ENCODE measurements at regions not wholly inside any gene's neighbourhood (a gene's known extent, or its start where the extent isn't known, plus 50 kb on each side); places are given as distances from the start of the nearest gene placed in this dataset.

- TF ChIP-seq, protein P1, sequence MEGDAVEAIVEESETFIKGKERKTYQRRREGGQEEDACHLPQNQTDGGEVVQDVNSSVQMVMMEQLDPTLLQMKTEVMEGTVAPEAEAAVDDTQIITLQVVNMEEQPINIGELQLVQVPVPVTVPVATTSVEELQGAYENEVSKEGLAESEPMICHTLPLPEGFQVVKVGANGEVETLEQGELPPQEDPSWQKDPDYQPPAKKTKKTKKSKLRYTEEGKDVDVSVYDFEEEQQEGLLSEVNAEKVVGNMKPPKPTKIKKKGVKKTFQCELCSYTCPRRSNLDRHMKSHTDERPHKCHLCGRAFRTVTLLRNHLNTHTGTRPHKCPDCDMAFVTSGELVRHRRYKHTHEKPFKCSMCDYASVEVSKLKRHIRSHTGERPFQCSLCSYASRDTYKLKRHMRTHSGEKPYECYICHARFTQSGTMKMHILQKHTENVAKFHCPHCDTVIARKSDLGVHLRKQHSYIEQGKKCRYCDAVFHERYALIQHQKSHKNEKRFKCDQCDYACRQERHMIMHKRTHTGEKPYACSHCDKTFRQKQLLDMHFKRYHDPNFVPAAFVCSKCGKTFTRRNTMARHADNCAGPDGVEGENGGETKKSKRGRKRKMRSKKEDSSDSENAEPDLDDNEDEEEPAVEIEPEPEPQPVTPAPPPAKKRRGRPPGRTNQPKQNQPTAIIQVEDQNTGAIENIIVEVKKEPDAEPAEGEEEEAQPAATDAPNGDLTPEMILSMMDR (IDR thresholded peaks at IDR 0.05): no peak
- TF ChIP-seq RAD21 (conservative IDR thresholded peaks at IDR 0.05 in 1 of 2, IDR thresholded peaks at IDR 0.05 in 1 of 2) (no peak), POLR2A (IDR thresholded peaks at IDR 0.05; ENCODE audit: low read length) (no peak), EP300 (IDR thresholded peaks at IDR 0.05) (no peak), MYC (IDR thresholded peaks at IDR 0.05; ENCODE audit: borderline replicate concordance, low read length) (no peak), MAX (IDR thresholded peaks at IDR 0.05) (no peak), ZC3H11A (IDR thresholded peaks at IDR 0.05) (no peak), HDAC2 (IDR thresholded peaks at IDR 0.05) (no peak), HOXA7 (CRISPR knock-in tag; IDR thresholded peaks at IDR 0.05) (no peak), CEBPB (IDR thresholded peaks at IDR 0.05) (no peak)
- TF ChIP-seq, protein P2, sequence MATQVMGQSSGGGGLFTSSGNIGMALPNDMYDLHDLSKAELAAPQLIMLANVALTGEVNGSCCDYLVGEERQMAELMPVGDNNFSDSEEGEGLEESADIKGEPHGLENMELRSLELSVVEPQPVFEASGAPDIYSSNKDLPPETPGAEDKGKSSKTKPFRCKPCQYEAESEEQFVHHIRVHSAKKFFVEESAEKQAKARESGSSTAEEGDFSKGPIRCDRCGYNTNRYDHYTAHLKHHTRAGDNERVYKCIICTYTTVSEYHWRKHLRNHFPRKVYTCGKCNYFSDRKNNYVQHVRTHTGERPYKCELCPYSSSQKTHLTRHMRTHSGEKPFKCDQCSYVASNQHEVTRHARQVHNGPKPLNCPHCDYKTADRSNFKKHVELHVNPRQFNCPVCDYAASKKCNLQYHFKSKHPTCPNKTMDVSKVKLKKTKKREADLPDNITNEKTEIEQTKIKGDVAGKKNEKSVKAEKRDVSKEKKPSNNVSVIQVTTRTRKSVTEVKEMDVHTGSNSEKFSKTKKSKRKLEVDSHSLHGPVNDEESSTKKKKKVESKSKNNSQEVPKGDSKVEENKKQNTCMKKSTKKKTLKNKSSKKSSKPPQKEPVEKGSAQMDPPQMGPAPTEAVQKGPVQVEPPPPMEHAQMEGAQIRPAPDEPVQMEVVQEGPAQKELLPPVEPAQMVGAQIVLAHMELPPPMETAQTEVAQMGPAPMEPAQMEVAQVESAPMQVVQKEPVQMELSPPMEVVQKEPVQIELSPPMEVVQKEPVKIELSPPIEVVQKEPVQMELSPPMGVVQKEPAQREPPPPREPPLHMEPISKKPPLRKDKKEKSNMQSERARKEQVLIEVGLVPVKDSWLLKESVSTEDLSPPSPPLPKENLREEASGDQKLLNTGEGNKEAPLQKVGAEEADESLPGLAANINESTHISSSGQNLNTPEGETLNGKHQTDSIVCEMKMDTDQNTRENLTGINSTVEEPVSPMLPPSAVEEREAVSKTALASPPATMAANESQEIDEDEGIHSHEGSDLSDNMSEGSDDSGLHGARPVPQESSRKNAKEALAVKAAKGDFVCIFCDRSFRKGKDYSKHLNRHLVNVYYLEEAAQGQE (IDR thresholded peaks at IDR 0.05): no peak
- TF ChIP-seq, protein P3, sequence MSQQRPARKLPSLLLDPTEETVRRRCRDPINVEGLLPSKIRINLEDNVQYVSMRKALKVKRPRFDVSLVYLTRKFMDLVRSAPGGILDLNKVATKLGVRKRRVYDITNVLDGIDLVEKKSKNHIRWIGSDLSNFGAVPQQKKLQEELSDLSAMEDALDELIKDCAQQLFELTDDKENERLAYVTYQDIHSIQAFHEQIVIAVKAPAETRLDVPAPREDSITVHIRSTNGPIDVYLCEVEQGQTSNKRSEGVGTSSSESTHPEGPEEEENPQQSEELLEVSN (IDR thresholded peaks at IDR 0.05; ENCODE audit: borderline replicate concordance, low read depth): no peak
- TF ChIP-seq, protein P4, sequence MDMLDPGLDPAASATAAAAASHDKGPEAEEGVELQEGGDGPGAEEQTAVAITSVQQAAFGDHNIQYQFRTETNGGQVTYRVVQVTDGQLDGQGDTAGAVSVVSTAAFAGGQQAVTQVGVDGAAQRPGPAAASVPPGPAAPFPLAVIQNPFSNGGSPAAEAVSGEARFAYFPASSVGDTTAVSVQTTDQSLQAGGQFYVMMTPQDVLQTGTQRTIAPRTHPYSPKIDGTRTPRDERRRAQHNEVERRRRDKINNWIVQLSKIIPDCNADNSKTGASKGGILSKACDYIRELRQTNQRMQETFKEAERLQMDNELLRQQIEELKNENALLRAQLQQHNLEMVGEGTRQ (IDR thresholded peaks at IDR 0.05): no peak
- TF ChIP-seq, protein P5, sequence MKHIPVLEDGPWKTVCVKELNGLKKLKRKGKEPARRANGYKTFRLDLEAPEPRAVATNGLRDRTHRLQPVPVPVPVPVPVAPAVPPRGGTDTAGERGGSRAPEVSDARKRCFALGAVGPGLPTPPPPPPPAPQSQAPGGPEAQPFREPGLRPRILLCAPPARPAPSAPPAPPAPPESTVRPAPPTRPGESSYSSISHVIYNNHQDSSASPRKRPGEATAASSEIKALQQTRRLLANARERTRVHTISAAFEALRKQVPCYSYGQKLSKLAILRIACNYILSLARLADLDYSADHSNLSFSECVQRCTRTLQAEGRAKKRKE (CRISPR knock-in tag; IDR thresholded peaks at IDR 0.05; ENCODE audit: low read depth): no peak
Observed at GRCh38 chr1:216832192-216832591, 109.0 kb upstream of the ESRRG start.

Data from A549 (cell line).